BE2C (cell line): ENCODE measurements at regions not wholly inside any gene's neighbourhood (a gene's known extent, or its start where the extent isn't known, plus 50 kb on each side); places are given as distances from the start of the nearest gene placed in this dataset.

Source experiments
- DNase-seq: peaks from one replicate; pipeline ENCODE4 v3.0.0-alpha.2; 2020
- H3K27me3 ChIP-seq: fragments of 250-450 bp; sonication (Bioruptor Pico); 2 replicates; pipeline ENCODE4 v1.5.1; 2020; ENCODE audit warnings: mild to moderate bottlenecking
- H3K36me3 ChIP-seq: fragments of 250-450 bp; sonication (Bioruptor Pico); 2 replicates; pipeline ENCODE4 v1.5.1; 2020; ENCODE audit warnings: mild to moderate bottlenecking
- H3K4me1 ChIP-seq: fragments of 250-450 bp; sonication (Bioruptor Pico); 2 replicates; pipeline ENCODE4 v1.5.1; 2020
- H3K4me3 ChIP-seq: 2 replicates; pipeline ENCODE4 v1.5.1; 2011; ENCODE audit warnings: low read depth, low read length
- H3K9me3 ChIP-seq: fragments of 250-450 bp; sonication (Bioruptor Pico); 2 replicates; pipeline ENCODE4 v1.5.1; 2020
- CTCF ChIP-seq: IDR thresholded peaks from 2 replicates; pipeline ENCODE4 v1.5.1; 2012; ENCODE audit warnings: mild to moderate bottlenecking, low read depth, low read length

DNA sequence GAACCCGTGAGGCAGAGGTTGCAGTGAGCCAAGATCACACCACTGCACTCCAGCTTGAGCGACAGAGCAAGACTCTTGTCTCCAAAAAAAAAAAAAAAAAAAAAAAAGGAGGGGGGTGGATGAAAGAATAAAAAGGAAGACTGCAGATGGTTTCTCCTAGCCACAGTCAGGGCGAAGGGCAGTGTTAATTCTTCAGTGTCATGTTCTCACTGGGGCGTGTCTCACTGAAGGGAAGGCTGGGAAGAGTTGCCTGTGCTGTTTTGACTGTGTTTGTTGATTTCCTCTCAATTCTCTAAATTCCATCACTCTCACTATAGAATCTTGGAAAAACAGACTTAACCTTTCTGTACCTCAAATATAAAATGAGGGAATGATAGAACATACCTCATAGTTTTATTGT lies 71.6 kb upstream of the DHX15 start:
- DNase-seq: no peak
- Histone ChIP-seq H3K9me3 (no peaks in the 10 kb centered on the region), H3K27me3 (no peaks in the 10 kb centered on the region)

GRCh38 chr4:24656906-24657305 lies 72.6 kb upstream of the DHX15 start:
- Histone ChIP-seq H3K4me3 (no peak overlapping the region), H3K4me1 (no peaks in the 10 kb centered on the region), H3K36me3 (no peaks in the 10 kb centered on the region), H3K9me3 (no peaks in the 10 kb centered on the region), H3K27me3 (no peaks in the 10 kb centered on the region)
- DNase-seq: no peak
- TF ChIP-seq CTCF: no peak

More for the DNA sequence above, 71.6 kb upstream of the DHX15 start:
- Histone ChIP-seq H3K4me3 (no peak overlapping the region), H3K36me3 (no peaks in the 10 kb centered on the region), H3K4me1 (no peaks in the 10 kb centered on the region)
- no peak for TF ChIP-seq CTCF

DNA sequence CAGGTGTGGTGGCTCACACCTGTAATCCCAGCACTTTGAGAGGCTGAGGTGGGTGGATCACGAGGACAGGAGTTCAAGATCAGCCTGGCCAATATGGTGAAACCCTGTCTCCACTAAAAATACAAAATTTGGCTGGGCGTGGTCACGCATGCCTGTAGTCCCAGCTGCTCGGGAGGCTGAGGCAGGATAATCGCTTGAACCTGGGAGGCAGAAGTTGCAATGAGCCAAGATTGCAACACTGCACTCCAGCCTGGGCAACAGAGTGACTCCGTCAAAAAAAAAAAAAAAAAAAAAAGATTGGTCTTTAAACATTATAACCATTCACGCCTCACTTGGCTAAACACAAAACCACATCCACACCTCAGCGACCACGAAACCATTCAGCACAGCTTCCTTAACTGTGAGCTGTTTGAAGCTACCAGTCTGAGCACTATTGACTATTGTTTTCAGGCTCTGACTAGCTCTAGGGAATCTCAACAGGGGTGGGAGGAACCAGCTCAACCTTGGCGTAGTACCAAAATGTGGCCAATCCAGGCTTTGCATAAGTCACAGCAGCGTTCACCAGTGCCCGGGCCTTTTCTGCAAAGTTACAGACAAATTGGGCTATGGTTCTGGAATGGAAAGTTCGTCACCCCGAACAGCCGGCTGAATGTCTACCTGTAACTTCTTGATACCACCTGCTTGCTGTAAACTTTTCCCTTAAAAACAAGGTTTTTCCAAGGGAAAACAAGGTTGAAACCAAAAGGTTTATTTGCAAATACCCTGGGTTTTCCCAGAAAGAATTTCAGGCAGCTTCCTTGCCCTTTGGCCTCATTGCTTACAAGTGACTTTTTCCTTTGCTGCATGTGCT lies 73.6 kb upstream of the DHX15 start:
- H3K36me3 ChIP-seq: no peaks in the 10 kb centered on the region
- H3K27me3 ChIP-seq: no peaks in the 10 kb centered on the region
- H3K4me3 ChIP-seq: no peak overlapping the region
- no peak for TF ChIP-seq CTCF
- H3K9me3 ChIP-seq: no peaks in the 10 kb centered on the region
- no peaks in the 10 kb centered on the region for H3K4me1 ChIP-seq
- no peak for DNase-seq

GRCh38 chr4:24659241-24659961 lies 75.0 kb upstream of the DHX15 start:
- Histone ChIP-seq H3K36me3 (no peaks in the 10 kb centered on the region), H3K9me3 (no peaks in the 10 kb centered on the region), H3K27me3 (no peaks in the 10 kb centered on the region), H3K4me1 (no peaks in the 10 kb centered on the region), H3K4me3 (no peak overlapping the region)
- DNase-seq: no peak
- TF ChIP-seq CTCF: no peak

DNA sequence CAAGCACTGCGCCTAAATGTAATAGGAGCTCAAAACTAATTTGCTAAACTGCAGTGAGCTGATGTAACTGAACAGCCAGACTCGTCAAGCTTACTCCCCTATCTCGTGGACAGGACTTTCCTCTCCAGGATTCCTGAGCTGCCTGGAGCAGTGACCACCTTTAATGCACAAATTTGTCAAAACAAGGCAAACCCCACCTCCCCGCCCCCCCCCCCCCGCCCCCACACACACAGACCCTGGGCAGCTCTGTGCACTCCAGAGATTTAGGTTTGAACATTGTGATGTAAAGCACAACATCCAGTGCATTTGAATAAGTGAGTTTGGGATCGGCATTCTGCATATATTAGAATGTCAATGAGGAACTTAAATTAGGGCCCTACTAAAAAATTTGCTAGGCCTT lies 77.7 kb upstream of the DHX15 start:
- Histone ChIP-seq H3K36me3 (no peaks in the 10 kb centered on the region), H3K4me1 (no peaks in the 10 kb centered on the region), H3K27me3 (no peaks in the 10 kb centered on the region), H3K9me3 (no peaks in the 10 kb centered on the region), H3K4me3 (no peak overlapping the region)
- TF ChIP-seq CTCF: no peak
- no peak for DNase-seq

GRCh38 chr4:24662542-24662941 lies 78.2 kb upstream of the DHX15 start:
- no peaks in the 10 kb centered on the region for H3K4me1 ChIP-seq
- no peaks in the 10 kb centered on the region for H3K27me3 ChIP-seq
- no peak for DNase-seq
- no peak overlapping the region for H3K4me3 ChIP-seq
- H3K36me3 ChIP-seq: no peaks in the 10 kb centered on the region
- H3K9me3 ChIP-seq: no peaks in the 10 kb centered on the region
- no peak for TF ChIP-seq CTCF
